H1 (cell line): ENCODE measurements at regions not wholly inside any gene's neighbourhood (a gene's known extent, or its start where the extent isn't known, plus 50 kb on each side); places are given as distances from the start of the nearest gene placed in this dataset.
"Not testable (repeated sequence)": the region's sequence is repeated elsewhere in the genome, so short reads cannot be mapped to it uniquely, and the experiment has no call there.

Experiments
- CTCF ChIA-PET: fragments of 300-600 bp; sonication (Branson Sonifier 250); formaldehyde crosslinking; loops from one replicate; lab custom pipeline; 2021; ENCODE audit not compliant: partially characterized antibody; lab: Charles Lee
- POLR2A ChIA-PET: fragments of 300-600 bp; sonication (Branson Sonifier 250); formaldehyde crosslinking; loops from one replicate; lab custom pipeline; 2021; ENCODE audit warnings: inconsistent platforms; ENCODE audit not compliant: partially characterized antibody; lab: Charles Lee
- DNase-seq, 2 experiments: peaks; one replicate each; pipeline versions ENCODE4 v3.0.0 to v3.0.0-alpha.2; 2010 to 2022; ENCODE audit warnings: low spot score in 2 of 2, low read depth in 1 of 2, mixed read lengths in 1 of 2
- FAIRE-seq: peaks from 2 replicates; lab custom pipeline; 2011; peaks lifted over from hg19 to GRCh38; lab: Jason Lieb, UNC
- H2AFZ ChIP-seq: 2 replicates; pipeline ENCODE4 v1.8.1; 2012; ENCODE audit warnings: low read length, inconsistent platforms
- H2AK5ac ChIP-seq: 2 replicates; pipeline ENCODE4 v1.6.1; 2013; ENCODE audit warnings: low read depth, low read length
- H2BK120ac ChIP-seq: replicated peaks from 2 replicates; pipeline ENCODE3; 2013; ENCODE audit warnings: low read depth, low read length, inconsistent platforms
- H2BK12ac ChIP-seq: 2 replicates; pipeline ENCODE4 v1.6.1; 2013; ENCODE audit warnings: low read depth, low read length
- H2BK15ac ChIP-seq: 2 replicates; pipeline ENCODE4 v1.6.1; 2013; ENCODE audit warnings: low read length
- H2BK20ac ChIP-seq: 2 replicates; pipeline ENCODE4 v1.6.1; 2013; ENCODE audit warnings: low read length
- H2BK5ac ChIP-seq: 2 replicates; pipeline ENCODE4 v1.6.1; 2013; ENCODE audit warnings: low read depth, low read length
- H3K14ac ChIP-seq: 2 replicates; pipeline ENCODE4 v1.6.1; 2013; ENCODE audit warnings: inconsistent platforms; ENCODE audit not compliant: insufficient read length
- H3K18ac ChIP-seq: 2 replicates; pipeline ENCODE4 v1.6.1; 2013; ENCODE audit warnings: low read length; ENCODE audit errors: extremely low read depth
- H3K23ac ChIP-seq: 2 replicates; pipeline ENCODE4 v1.6.1; 2013; ENCODE audit warnings: inconsistent platforms; ENCODE audit not compliant: insufficient read length
- H3K23me2 ChIP-seq: 2 replicates; pipeline ENCODE4 v1.6.1; 2013; ENCODE audit warnings: low read depth, low read length
- H3K27ac ChIP-seq: 2 replicates; pipeline ENCODE4 v1.6.1; 2011; ENCODE audit warnings: low read depth, low read length, inconsistent platforms
- H3K27me3 ChIP-seq, 4 experiments: replicated peaks in 1 of 4; 1 replicate in 1 of 4; 2 replicates in 3 of 4; pipeline versions ENCODE4 v1.6.1 to v1.8.1; 2011 to 2013; ENCODE audit warnings: low read length in 3 of 4, mild to moderate bottlenecking in 3 of 4, inconsistent platforms in 2 of 4, mixed read lengths in 2 of 4, moderate library complexity in 1 of 4; ENCODE audit not compliant: control insufficient read depth in 3 of 4, insufficient read depth in 3 of 4; ENCODE audit errors: extremely low read depth in 1 of 4
- H3K36me3 ChIP-seq, 4 experiments: 2 replicates each; pipeline versions ENCODE4 v1.6.1 to v1.8.1; 2011 to 2013; ENCODE audit warnings: mild to moderate bottlenecking in 4 of 4, low read length in 3 of 4, moderate library complexity in 2 of 4, control low read depth in 1 of 4, inconsistent platforms in 1 of 4; ENCODE audit not compliant: insufficient read depth in 4 of 4, control insufficient read depth in 2 of 4
- H3K4ac ChIP-seq: replicated peaks from 2 replicates; pipeline ENCODE3; 2013; ENCODE audit warnings: low read length, low read depth, mixed read lengths, inconsistent platforms; ENCODE audit not compliant: insufficient read length
- H3K4me1 ChIP-seq, 4 experiments: replicated peaks in 1 of 4; 1 replicate in 1 of 4; 2 replicates in 3 of 4; pipeline versions ENCODE4 v1.6.1 to v1.8.1; 2011 to 2013; ENCODE audit warnings: low read length in 3 of 4, inconsistent platforms in 2 of 4, mixed read lengths in 1 of 4; ENCODE audit not compliant: insufficient read depth in 4 of 4, control insufficient read depth in 3 of 4
- H3K4me2 ChIP-seq, 2 experiments: 2 replicates each; pipeline versions ENCODE4 v1.6.1 to v1.8.1; 2011 to 2013; ENCODE audit warnings: low read depth in 2 of 2, low read length in 2 of 2, control low read depth in 1 of 2, inconsistent platforms in 1 of 2, mild to moderate bottlenecking in 1 of 2; ENCODE audit not compliant: insufficient read depth in 1 of 2
- H3K4me3 ChIP-seq, 4 experiments: fragments of 200-600, 300-600 bp in 1 of 4; sonication (generic), shearing (Covaris generic), sonication (Bioruptor Twin) in 1 of 4; 2 replicates each; pipeline versions ENCODE4 v1.5.1 to v1.8.1; 2011 to 2016; ENCODE audit warnings: low read length in 4 of 4, low read depth in 3 of 4, control low read depth in 2 of 4, inconsistent platforms in 2 of 4, mild to moderate bottlenecking in 2 of 4, mixed read lengths in 1 of 4, moderate library complexity in 1 of 4; ENCODE audit not compliant: insufficient read depth in 2 of 4; ENCODE audit errors: extremely low read depth in 1 of 4
- H3K56ac ChIP-seq: replicated peaks from 2 replicates; pipeline ENCODE3; 2013; ENCODE audit warnings: low read depth, mild to moderate bottlenecking, mixed read lengths, low read length, inconsistent platforms; ENCODE audit not compliant: insufficient read length
- H3K79me1 ChIP-seq: 2 replicates; pipeline ENCODE4 v1.6.1; 2013; ENCODE audit warnings: low read depth, low read length, control low read depth
- H3K79me2 ChIP-seq, 2 experiments: 2 replicates each; pipeline versions ENCODE4 v1.6.1 to v1.8.1; 2012 to 2013; ENCODE audit warnings: low read length in 2 of 2, mild to moderate bottlenecking in 2 of 2, inconsistent platforms in 1 of 2; ENCODE audit not compliant: insufficient read depth in 2 of 2, control insufficient read depth in 1 of 2
- H3K9ac ChIP-seq, 4 experiments: replicated peaks in 1 of 4; 1 replicate in 1 of 4; 2 replicates in 3 of 4; pipeline versions ENCODE4 v1.6.1 to v1.8.1; 2011 to 2013; ENCODE audit warnings: low read depth in 3 of 4, low read length in 3 of 4, control low read depth in 2 of 4, mild to moderate bottlenecking in 2 of 4, moderate library complexity in 2 of 4, inconsistent platforms in 1 of 4; ENCODE audit errors: extremely low read depth in 1 of 4
- H3K9me3 ChIP-seq, 2 experiments: 2 replicates each; pipeline versions ENCODE4 v1.6.1 to v1.8.1; 2012 to 2013; ENCODE audit warnings: mild to moderate bottlenecking in 2 of 2, moderate library complexity in 2 of 2, control low read depth in 1 of 2, inconsistent platforms in 1 of 2, low read depth in 1 of 2, low read length in 1 of 2, mixed read lengths in 1 of 2; ENCODE audit not compliant: insufficient read depth in 2 of 2
- H4K20me1 ChIP-seq, 2 experiments: replicated peaks in 1 of 2; 2 replicates each; pipeline versions ENCODE3 to v1.8.1; 2011 to 2013; ENCODE audit warnings: inconsistent platforms in 2 of 2, low read length in 2 of 2, mild to moderate bottlenecking in 1 of 2; ENCODE audit not compliant: insufficient read depth in 2 of 2, control insufficient read depth in 1 of 2
- H4K5ac ChIP-seq: 2 replicates; pipeline ENCODE4 v1.6.1; 2013; ENCODE audit warnings: low read length, low read depth, mixed read lengths, inconsistent platforms; ENCODE audit not compliant: insufficient read length
- H4K8ac ChIP-seq: 2 replicates; pipeline ENCODE4 v1.8.0; 2013; ENCODE audit warnings: mild to moderate bottlenecking, moderate library complexity, low read length, inconsistent platforms; ENCODE audit not compliant: insufficient read depth; ENCODE audit errors: extremely low read depth
- H4K91ac ChIP-seq: replicated peaks from 2 replicates; pipeline ENCODE3; 2013; ENCODE audit warnings: low read length, mixed read lengths, inconsistent platforms; ENCODE audit not compliant: insufficient read length
- WGBS, 2 experiments: shearing (Covaris generic) in 1 of 2; methylation state at CpG; one replicate each; pipeline versions ENCODE4 v1.1.6 to v1.1.7; 2013 to 2015; ENCODE audit warnings: low lambda C conversion rate in 2 of 2, mixed read lengths in 2 of 2, inconsistent platforms in 1 of 2, low coverage in 1 of 2, missing lambda C conversion rate in 1 of 2; ENCODE audit not compliant: insufficient replicate concordance in 2 of 2, insufficient coverage in 1 of 2, insufficient read length in 1 of 2; ENCODE audit errors: extremely low coverage in 1 of 2, missing lambda C conversion rate in 1 of 2; 5-methylcytosine and 5-hydroxymethylcytosine counted together

DNA sequence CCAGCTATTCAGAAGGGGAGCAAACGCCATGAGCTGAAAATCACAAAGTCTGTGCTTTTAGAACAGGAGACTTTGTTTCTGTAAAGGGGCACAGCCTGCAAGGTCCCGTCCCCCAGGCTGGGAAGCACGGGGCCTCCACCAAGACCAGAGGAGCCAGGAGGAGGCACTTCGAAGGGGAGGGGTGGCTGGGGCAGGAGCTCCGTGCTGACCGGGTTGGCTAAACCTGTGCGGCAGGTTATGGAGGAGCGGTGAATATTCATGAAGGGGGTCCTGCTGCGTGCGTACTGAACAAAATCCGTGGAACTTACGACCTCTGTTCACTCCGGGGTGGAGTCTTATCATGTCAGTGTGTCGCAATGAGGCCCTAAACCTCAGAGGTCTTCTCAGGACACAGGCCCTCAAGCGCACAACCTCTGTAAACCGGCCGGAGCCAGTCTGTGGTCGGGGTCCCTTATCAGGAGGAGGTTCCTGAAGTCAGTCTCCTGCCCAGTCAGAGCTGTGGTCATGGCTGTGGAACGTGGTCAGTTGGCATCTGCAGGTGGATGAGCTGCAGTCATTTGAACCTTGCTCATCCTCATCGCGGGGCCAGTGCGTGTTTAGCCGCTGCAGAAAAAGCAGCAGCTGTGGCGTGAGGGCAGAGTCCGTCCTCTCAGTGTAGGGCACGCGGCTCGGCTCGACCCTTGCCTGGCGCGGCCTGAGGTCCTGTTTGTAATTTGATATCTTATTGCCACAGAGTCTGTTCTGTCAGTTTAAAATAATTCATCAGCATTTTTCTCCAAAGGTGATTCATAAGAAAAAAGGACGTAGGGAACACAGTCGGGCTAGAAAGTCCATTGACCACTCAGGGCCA is 5507.7 kb upstream of the TPTE start:
- H2BK20ac ChIP-seq, POLR2A ChIA-PET, H3K4me3 ChIP-seq, H3K27ac ChIP-seq, H3K4me1 ChIP-seq, H3K23ac ChIP-seq, DNase-seq, H4K20me1 ChIP-seq, H2BK15ac ChIP-seq, H4K91ac ChIP-seq, H2BK5ac ChIP-seq, H2BK120ac ChIP-seq, H2AK5ac ChIP-seq, H3K79me1 ChIP-seq, H2AFZ ChIP-seq, H3K36me3 ChIP-seq, H3K79me2 ChIP-seq, CTCF ChIA-PET, H3K18ac ChIP-seq, H3K23me2 ChIP-seq, H3K14ac ChIP-seq, H3K27me3 ChIP-seq, H4K8ac ChIP-seq, H3K4ac ChIP-seq, H4K5ac ChIP-seq, FAIRE-seq, H3K56ac ChIP-seq, H3K9me3 ChIP-seq, H3K9ac ChIP-seq, H2BK12ac ChIP-seq, H3K4me2 ChIP-seq: not testable (repeated sequence)
- WGBS, 2 experiments = no CpG with 5 or more reads among the region's 33 CpGs

DNA sequence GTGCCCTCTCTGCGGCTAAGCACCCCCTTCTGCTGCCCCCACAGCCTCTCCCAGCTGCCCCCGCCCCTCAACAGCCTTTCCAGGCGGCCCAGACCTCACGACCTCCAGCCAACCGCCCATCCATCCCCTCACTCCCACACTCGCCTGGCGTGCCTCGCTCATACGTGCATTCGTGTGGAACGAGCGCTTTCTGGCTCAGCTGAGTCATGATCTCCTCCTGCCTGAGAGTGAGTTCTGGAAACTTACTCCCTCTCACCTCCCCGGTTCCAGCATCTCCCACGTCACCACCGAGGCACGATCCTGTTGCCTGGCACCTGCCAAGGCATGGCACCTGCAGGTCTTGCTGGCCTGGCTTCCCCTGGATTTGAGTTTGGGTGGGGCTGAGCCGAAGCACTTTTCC is 5506.2 kb upstream of the TPTE start:
- H2BK12ac ChIP-seq, DNase-seq, H2AK5ac ChIP-seq, H3K4me2 ChIP-seq, H3K9ac ChIP-seq, FAIRE-seq, H3K79me2 ChIP-seq, H4K20me1 ChIP-seq, H2BK15ac ChIP-seq, H3K4me3 ChIP-seq, H3K23me2 ChIP-seq, H3K14ac ChIP-seq, H3K23ac ChIP-seq, H2BK5ac ChIP-seq, H3K9me3 ChIP-seq, CTCF ChIA-PET, H3K27me3 ChIP-seq, H2AFZ ChIP-seq, H4K5ac ChIP-seq, H4K91ac ChIP-seq, H4K8ac ChIP-seq, H3K27ac ChIP-seq, H3K18ac ChIP-seq, H3K79me1 ChIP-seq, POLR2A ChIA-PET, H2BK120ac ChIP-seq, H3K36me3 ChIP-seq, H3K4me1 ChIP-seq, H3K4ac ChIP-seq, H3K56ac ChIP-seq, H2BK20ac ChIP-seq: not testable (repeated sequence)
- WGBS, 2 experiments = no CpG with 5 or more reads among the region's 17 CpGs
